PC-3 (cell line): ENCODE measurements at regions not wholly inside any gene's neighbourhood (a gene's known extent, or its start where the extent isn't known, plus 50 kb on each side); places are given as distances from the start of the nearest gene placed in this dataset.

Experiments
- EZH2 ChIP-seq: fragments of 300-600 bp; sonication (generic); IDR thresholded peaks from one replicate; pipeline ENCODE4 v1.6.1; 2017; ENCODE audit warnings: antibody characterized with exemption, mild to moderate bottlenecking, low read length; ENCODE audit not compliant: unreplicated experiment
- EZH2phosphoT487 ChIP-seq: fragments of 300-600 bp; sonication (generic); IDR thresholded peaks from 2 replicates; pipeline ENCODE4 v1.6.1; 2018; ENCODE audit warnings: mild to moderate bottlenecking, antibody characterized with exemption, low read length, borderline replicate concordance
- TF ChIP-seq, protein P1 (sequence below): fragments of 300-600 bp; sonication (generic); conservative IDR thresholded peaks from 2 replicates; pipeline ENCODE4 v1.5.1; 2017; ENCODE audit warnings: antibody characterized with exemption, low read depth, mild to moderate bottlenecking, low read length

- TF ChIP-seq, protein P1, sequence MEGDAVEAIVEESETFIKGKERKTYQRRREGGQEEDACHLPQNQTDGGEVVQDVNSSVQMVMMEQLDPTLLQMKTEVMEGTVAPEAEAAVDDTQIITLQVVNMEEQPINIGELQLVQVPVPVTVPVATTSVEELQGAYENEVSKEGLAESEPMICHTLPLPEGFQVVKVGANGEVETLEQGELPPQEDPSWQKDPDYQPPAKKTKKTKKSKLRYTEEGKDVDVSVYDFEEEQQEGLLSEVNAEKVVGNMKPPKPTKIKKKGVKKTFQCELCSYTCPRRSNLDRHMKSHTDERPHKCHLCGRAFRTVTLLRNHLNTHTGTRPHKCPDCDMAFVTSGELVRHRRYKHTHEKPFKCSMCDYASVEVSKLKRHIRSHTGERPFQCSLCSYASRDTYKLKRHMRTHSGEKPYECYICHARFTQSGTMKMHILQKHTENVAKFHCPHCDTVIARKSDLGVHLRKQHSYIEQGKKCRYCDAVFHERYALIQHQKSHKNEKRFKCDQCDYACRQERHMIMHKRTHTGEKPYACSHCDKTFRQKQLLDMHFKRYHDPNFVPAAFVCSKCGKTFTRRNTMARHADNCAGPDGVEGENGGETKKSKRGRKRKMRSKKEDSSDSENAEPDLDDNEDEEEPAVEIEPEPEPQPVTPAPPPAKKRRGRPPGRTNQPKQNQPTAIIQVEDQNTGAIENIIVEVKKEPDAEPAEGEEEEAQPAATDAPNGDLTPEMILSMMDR, result no peak
- TF ChIP-seq EZH2 (no peak), EZH2phosphoT487 (no peak)
Measured at GRCh38 chr19:33866696-33867095, 70.0 kb downstream of the KCTD15 start.
